G401 (cell line): ENCODE measurements at regions not wholly inside any gene's neighbourhood (a gene's known extent, or its start where the extent isn't known, plus 50 kb on each side); places are given as distances from the start of the nearest gene placed in this dataset.
"Not testable (repeated sequence)": the region's sequence is repeated elsewhere in the genome, so short reads cannot be mapped to it uniquely, and the experiment has no call there.

Source experiments
- DNase-seq: peaks from one replicate; pipeline ENCODE4 v3.0.0-alpha.2; 2015; ENCODE audit warnings: low spot score
- in situ Hi-C: cut with HindIII; loops from 2 replicates; pipeline ENCODE4 v1.10.0; 2016; ENCODE audit warnings: low sequenced_read_pairs, mixed read lengths

GRCh38 chr2:163155279-163155883 is 316.8 kb upstream of the KCNH7 start:
- DNase-seq = peak; percentile 40
- in situ Hi-C loops = no loop called here

- in situ Hi-C loops = no loop called here
- DNase-seq = no peak
Observed at GRCh38 chr2:163142618-163143017, 304.1 kb upstream of the KCNH7 start.

- in situ Hi-C loops = no loop called here
- no peak for DNase-seq
Observed at GRCh38 chr2:163138947-163139346, 300.4 kb upstream of the KCNH7 start.

DNA sequence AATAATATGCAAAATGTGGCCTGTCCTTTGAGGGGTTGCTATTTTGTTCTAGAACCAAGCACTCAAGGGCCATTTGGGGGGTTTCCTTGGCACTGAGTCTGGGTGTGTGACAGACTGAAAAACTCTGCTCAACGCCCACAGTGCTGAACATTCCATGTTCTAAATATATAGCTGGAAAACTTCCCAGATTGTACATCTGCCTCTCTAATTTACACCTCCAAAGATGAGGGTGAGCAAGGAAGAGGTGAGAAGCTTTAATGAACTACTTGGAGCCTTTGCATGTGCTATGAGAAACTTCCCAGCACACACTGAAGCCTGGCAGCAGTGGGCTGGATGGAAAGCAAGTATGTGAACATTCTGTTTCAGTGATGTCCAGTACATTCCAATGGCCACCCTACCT is 296.7 kb upstream of the KCNH7 start:
- DNase-seq = peak; percentile 7
- in situ Hi-C loops = no loop called here

DNA sequence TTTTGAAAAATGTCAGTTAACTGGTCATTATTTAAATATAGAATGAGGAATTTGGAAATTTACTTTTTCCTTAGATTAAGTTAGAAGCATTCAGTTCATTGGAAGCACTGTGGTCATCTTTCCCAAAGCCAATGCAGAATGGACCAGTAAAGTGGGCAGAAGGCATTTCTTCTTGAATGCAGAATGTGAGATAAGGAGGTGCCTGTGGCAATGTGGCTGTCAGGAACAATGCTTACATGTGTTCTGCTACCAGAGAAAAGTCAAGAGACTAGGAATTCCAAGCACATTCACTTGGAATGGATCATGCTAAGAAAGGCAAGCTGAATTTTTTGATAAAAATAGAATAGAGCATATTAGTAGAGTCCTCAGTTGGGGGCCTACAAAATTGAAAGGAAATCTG is 295.0 kb upstream of the KCNH7 start:
- in situ Hi-C loops = no loop called here
- peak; percentile 9 for DNase-seq

DNA sequence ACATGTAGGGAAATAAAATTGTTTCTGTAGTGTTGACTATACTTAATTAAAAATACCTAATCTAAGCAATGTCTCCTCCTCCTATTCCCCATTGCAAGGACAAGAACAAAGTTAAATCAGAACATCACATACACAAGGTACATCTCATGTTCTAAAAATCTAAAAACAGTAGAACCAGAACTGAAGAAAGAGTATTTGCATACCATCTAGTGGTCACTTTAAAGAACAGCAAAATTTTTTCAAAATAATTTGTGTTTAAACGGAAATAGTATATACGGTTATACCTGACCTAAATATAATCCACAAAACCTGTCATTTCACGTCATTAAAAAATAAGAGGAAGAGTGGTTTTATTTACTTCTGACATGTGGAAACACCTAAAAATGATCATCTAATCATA is 294.3 kb upstream of the KCNH7 start:
- in situ Hi-C loops = no loop called here
- peak; percentile 55 for DNase-seq

- in situ Hi-C loops, DNase-seq: not testable (repeated sequence)
Observed at GRCh38 chr2:163132207-163132606, 293.6 kb upstream of the KCNH7 start.

DNA sequence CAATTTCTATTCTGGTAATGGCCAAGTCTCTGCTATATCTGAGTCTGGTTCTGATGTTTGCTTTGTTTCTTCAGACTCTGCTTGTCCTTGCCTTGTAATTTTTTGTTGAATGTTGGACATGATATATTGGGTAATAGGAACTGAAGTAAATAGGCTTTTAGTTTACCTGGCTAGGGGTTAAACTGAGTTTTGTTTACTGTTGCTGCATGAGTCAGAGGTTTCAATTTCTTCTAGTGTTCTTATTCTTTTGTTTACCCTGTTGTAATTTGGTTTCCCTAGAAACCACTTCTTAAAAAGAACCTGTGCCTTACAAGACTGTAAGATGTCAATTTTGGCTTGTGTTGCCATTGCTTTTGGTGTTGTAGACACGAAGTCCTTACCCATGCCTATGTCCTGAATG is 285.0 kb upstream of the KCNH7 start:
- no peak for DNase-seq
- in situ Hi-C loops = no loop called here

GRCh38 chr2:163122257-163122656 is 283.7 kb upstream of the KCNH7 start:
- in situ Hi-C loops = no loop called here
- no peak for DNase-seq

DNA sequence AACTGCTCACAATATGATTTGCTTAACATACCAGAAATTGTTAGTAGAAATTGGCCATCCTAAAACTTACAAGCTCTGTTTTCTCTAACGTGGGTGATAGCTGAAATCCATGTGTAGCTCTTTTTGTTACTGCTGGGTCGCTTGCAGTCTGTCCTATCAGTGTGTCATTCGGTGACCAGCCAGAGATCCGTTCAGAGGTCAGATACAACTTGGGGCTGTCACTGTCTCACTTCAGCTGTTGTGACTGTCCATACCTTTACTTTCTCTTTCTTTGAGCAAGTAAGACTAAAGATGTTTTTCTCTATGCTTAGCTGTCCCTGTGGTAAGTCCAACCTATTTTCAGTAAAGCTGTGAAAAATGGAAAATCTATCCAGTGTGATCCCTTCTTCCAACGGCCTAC is 282.9 kb upstream of the KCNH7 start:
- DNase-seq = no peak
- in situ Hi-C loops = no loop called here

- DNase-seq = no peak
- in situ Hi-C loops = no loop called here
Observed at GRCh38 chr2:163119966-163120365, 281.4 kb upstream of the KCNH7 start.

- in situ Hi-C loops = no loop called here
- DNase-seq = no peak
Observed at GRCh38 chr2:163086940-163087339, 248.4 kb upstream of the KCNH7 start.

DNA sequence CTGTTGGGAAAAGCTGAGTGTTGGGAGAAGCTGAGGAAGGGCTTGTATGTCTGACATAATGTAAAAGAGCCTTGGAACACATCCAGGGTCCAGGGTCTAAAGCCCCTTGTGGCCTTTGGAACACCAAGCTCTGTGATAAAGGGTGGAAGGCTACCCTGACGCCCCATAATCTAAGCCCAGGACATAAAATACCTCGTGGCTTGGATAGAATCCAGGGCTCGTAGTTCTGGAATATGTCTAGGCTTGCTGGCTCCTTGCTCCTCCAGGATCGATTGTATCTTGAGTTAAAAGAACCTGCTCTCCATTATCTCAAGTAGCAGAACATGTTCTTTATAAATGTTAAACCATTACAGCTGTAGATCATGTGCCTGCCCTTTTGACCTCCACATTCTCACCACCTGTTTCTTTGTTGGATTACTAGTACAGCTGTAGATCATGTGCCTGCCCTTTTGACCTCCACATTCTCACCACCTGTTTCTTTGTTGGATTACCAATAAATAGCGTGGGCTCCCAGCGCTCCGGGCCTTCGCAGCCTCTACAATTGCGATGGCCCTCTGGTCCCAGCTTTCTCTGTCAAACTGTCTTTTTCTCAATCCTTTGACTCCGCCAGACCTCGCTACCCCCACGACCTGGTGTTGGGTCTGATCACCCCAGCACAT is 246.9 kb upstream of the KCNH7 start:
- in situ Hi-C loops = not testable (repeated sequence)

DNA sequence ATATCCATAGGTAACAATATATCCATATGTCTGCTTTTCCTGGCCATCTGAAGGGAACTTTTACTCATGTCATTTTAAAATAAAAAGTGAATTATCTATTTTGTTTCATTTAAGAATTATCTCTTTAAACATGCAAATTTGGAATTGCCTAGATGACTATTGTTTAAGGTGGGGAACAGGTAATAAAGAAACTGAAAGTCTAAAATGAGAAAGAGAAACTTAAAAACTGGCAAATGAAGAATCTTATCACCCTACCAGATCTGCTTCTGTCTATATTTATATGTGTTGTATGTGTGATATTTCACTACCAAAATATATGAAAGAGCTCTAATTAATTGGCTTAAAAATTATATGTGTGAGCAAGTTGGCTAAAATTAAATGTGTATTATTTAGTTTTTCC is 243.2 kb upstream of the KCNH7 start:
- no peak for DNase-seq

More for the DNA sequence above, 246.9 kb upstream of the KCNH7 start:
- not testable (repeated sequence) for DNase-seq

DNA sequence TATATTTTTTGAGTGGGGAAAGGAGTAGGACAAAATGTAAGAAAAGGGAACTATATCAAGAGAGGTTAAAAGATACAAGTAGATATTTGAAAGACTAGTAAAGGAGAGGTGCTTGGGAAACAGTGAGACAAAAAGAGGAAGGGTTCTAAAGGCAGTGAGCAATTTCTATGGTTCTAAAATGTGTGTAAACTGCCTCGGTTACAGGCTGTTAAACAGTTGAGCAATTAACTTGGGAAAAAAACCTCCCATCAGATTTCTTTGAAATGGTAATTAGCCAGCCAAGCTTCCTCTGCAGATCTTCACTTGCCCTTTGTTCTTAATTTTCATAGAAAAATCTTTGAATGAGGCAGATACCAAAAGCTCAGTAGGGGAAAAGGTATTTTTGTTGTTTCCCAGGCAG is 238.7 kb upstream of the KCNH7 start:
- in situ Hi-C loops = no loop called here
- DNase-seq = no peak

More for the DNA sequence above, 243.2 kb upstream of the KCNH7 start:
- in situ Hi-C loops = no loop called here

- no peak for DNase-seq
- in situ Hi-C loops = no loop called here
Observed at GRCh38 chr2:163066085-163066484, 227.5 kb upstream of the KCNH7 start.

DNA sequence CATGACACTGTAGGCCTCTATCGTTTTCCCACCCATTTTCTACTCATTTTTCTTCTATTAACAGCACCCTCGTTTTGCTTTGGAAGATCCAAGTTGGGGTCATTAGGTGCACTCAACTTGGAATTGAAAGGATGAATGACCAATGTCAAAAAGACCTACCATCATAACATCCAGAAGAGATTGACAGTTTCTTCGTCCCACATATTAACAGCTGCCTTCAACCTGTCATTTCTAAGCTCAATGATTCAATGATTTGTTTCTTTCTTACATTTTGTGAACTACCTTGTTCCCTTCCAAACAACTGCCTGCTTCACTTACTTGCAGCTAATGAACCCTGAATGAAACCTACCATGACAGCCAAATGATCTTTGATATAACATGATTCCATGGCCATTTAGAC is 224.0 kb upstream of the KCNH7 start:
- in situ Hi-C loops = no loop called here

DNA sequence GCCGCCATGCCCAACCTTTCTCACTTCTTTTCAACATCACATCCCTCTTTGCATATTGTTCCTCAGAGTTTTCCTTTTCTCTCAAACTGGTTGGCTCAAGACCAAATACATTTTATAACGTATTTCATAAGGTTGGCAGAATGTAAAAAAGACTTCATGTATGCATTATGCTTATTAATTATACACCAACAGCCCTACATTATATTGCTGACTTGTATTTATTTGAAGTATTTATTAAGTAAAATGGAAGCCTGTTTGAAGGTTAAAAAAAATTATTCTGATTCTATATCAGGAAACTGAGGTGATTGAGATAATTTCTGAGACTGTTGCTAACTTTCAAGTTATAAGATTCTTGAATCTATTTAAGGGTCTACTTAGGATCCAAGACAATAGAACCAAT is 208.0 kb upstream of the KCNH7 start:
- in situ Hi-C loops = no loop called here
- no peak for DNase-seq

More for the DNA sequence above, 224.0 kb upstream of the KCNH7 start:
- DNase-seq = no peak

DNA sequence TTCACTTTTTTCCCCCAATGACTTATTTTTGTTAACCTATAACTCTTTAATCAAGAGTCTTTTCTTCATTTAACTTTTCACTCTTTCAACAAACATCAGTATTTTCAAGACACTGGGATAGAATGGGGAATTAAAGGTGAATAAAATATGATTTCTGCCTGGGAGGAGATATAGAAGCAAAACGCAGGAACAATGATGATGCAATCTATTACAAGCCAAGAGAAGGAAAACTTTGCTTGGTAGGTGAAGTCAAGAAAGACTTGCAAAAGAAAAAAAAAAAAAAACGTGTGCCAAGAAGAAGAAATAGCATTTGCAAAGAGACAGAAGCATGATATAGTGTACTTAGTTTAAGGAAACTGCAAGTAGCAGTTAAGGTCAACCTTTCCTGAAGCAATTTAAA is 207.3 kb upstream of the KCNH7 start:
- in situ Hi-C loops = no loop called here
- DNase-seq = no peak

DNA sequence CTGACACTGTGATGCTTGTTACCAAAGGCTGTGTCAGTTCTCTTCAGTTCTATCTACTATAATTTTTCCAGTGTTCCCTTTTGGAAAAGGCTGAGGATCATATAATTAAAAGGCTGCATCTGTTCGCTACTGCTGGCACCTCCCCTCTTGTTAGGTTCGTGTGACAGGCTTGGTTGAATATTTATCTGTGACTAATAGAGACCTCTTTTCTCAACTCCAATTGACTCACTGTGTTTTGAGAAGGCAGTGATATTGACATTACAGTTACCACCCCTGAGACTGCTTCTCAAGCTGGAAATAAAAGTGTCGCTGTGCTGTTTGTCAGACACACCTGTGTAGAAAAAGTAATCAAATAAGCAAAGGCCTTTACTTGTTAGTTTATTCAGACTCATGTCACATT is 205.5 kb upstream of the KCNH7 start:
- in situ Hi-C loops = no loop called here
- no peak for DNase-seq

DNA sequence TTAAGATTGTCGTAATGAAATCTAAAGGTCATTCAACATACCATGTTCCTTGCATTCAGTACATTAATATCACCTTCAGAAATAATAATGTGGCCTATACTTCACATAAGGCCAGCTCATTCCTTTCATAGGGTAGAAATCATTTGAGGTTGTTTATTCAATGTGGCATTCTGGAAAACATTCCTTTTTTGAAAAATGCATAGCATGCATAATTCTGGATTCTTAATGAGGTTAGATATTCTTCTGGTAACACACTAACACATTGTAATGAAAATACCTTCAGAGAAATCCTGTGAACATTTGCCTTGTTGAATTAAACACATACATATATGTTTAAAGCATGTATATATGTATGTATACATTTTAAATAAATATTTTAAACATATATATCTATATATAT is 204.6 kb upstream of the KCNH7 start:
- in situ Hi-C loops = no loop called here
- no peak for DNase-seq
